GM19025 (cell line): ENCODE measurements at regions not wholly inside any gene's neighbourhood (a gene's known extent, or its start where the extent isn't known, plus 50 kb on each side); places are given as distances from the start of the nearest gene placed in this dataset.
"Not testable (repeated sequence)": the region's sequence is repeated elsewhere in the genome, so short reads cannot be mapped to it uniquely, and the experiment has no call there.

Experiments used
- ATAC-seq: cut with Tn5 transposase; IDR thresholded peaks from one replicate; pipeline ENCODE4 v1.9.1; 2021; ENCODE audit warnings: mild to moderate bottlenecking, low read depth, moderate library complexity; ENCODE audit not compliant: unreplicated experiment

GRCh38 chr4:79178760-79179159 is 147.1 kb downstream of the NAA11 start:
- ATAC-seq = no peak

- no peak for ATAC-seq
Observed at GRCh38 chr4:79177388-79177787, 148.5 kb downstream of the NAA11 start.

- no peak for ATAC-seq
Observed at GRCh38 chr4:79176351-79176750, 149.5 kb downstream of the NAA11 start.

GRCh38 chr4:79175716-79176115 is 150.1 kb downstream of the NAA11 start:
- no peak for ATAC-seq

- no peak for ATAC-seq
Observed at GRCh38 chr4:79174490-79175252, 151.2 kb downstream of the NAA11 start.

GRCh38 chr4:79173186-79173585 is 152.7 kb downstream of the NAA11 start:
- ATAC-seq = no peak

- no peak for ATAC-seq
Observed at GRCh38 chr4:79170077-79170476, 155.8 kb downstream of the NAA11 start.

GRCh38 chr4:79164907-79165610 is 160.8 kb downstream of the NAA11 start:
- no peak for ATAC-seq

- no peak for ATAC-seq
Observed at GRCh38 chr4:79163981-79164490, 161.8 kb downstream of the NAA11 start.

- no peak for ATAC-seq
Observed at GRCh38 chr4:79160962-79161361, 164.9 kb downstream of the NAA11 start.

- not testable (repeated sequence) for ATAC-seq
Observed at GRCh38 chr4:79158705-79159104, 167.2 kb downstream of the NAA11 start.

GRCh38 chr4:79155336-79155735 is 170.5 kb downstream of the NAA11 start:
- no peak for ATAC-seq

- no peak for ATAC-seq
Observed at GRCh38 chr4:79150820-79151416, 174.9 kb downstream of the NAA11 start.

GRCh38 chr4:79148369-79148768 is 177.5 kb downstream of the NAA11 start:
- no peak for ATAC-seq

GRCh38 chr4:79147251-79147650 is 178.6 kb downstream of the NAA11 start:
- no peak for ATAC-seq

- ATAC-seq = no peak
Observed at GRCh38 chr4:79141530-79141929, 184.3 kb downstream of the NAA11 start.

- no peak for ATAC-seq
Observed at GRCh38 chr4:79134767-79135166, 191.1 kb downstream of the NAA11 start.

- no peak for ATAC-seq
Observed at GRCh38 chr4:79132826-79133225, 193.0 kb downstream of the NAA11 start.

- no peak for ATAC-seq
Observed at GRCh38 chr4:79121875-79122358, 182.7 kb upstream of the PAQR3 start.

- no peak for ATAC-seq
Observed at GRCh38 chr4:79121223-79121622, 182.0 kb upstream of the PAQR3 start.

- ATAC-seq = not testable (repeated sequence)
Observed at GRCh38 chr4:79117051-79117450, 177.8 kb upstream of the PAQR3 start.
